ENCODE measurements at regions not wholly inside any gene's neighbourhood (a gene's known extent, or its start where the extent isn't known, plus 50 kb on each side); places are given as distances from the start of the nearest gene placed in this dataset.
"Not testable (repeated sequence)": the region's sequence is repeated elsewhere in the genome, so short reads cannot be mapped to it uniquely, and the experiment has no call there.

- FAIRE-seq; H3K36me3 ChIP-seq (ENCODE audit: control insufficient read depth in 2 of 3, insufficient read depth in 3 of 3, low read length in 3 of 3); H3K9me3 ChIP-seq (ENCODE audit: control insufficient read depth in 2 of 3, insufficient read depth in 1 of 3, low read length in 3 of 3); H3K4me3 ChIP-seq (ENCODE audit: low read length in 3 of 3); H3K27me3 ChIP-seq (ENCODE audit: control insufficient read depth, insufficient read depth, low read length); H3K9ac ChIP-seq (ENCODE audit: low read length in 3 of 3); intact Hi-C loops (cut with DNase I); H3K27ac ChIP-seq (ENCODE audit: low read depth in 2 of 2, low read length in 2 of 2); H3K4me1 ChIP-seq (ENCODE audit: control insufficient read depth in 2 of 3, insufficient read depth in 2 of 3, low read depth in 1 of 3, low read length in 3 of 3): not testable (repeated sequence)
- DNase-seq: peak in 1 of 5 donors; percentile 73
These were observed 1184.3 kb downstream of the FOXD4L5 start for GRCh38 chr9:64100571-64101155.

GRCh38 chr9:64085998-64086397, 1199.0 kb downstream of the FOXD4L5 start:
- FAIRE-seq; H3K36me3 ChIP-seq (ENCODE audit: control insufficient read depth in 2 of 3, insufficient read depth in 3 of 3, low read length in 3 of 3); H3K4me3 ChIP-seq (ENCODE audit: low read length in 3 of 3); intact Hi-C loops (cut with DNase I); H3K27me3 ChIP-seq (ENCODE audit: control insufficient read depth, insufficient read depth, low read length); H3K9me3 ChIP-seq (ENCODE audit: control insufficient read depth in 2 of 3, insufficient read depth in 1 of 3, low read length in 3 of 3); H3K9ac ChIP-seq (ENCODE audit: low read length in 3 of 3); DNase-seq; H3K27ac ChIP-seq (ENCODE audit: low read depth in 2 of 2, low read length in 2 of 2); H3K4me1 ChIP-seq (ENCODE audit: control insufficient read depth in 2 of 3, insufficient read depth in 2 of 3, low read depth in 1 of 3, low read length in 3 of 3): not testable (repeated sequence)

- H3K36me3 ChIP-seq (ENCODE audit: control insufficient read depth in 2 of 3, insufficient read depth in 3 of 3, low read length in 3 of 3); H3K27me3 ChIP-seq (ENCODE audit: control insufficient read depth, insufficient read depth, low read length); H3K4me3 ChIP-seq (ENCODE audit: low read length in 3 of 3); H3K4me1 ChIP-seq (ENCODE audit: control insufficient read depth in 2 of 3, insufficient read depth in 2 of 3, low read depth in 1 of 3, low read length in 3 of 3); intact Hi-C loops (cut with DNase I); H3K9ac ChIP-seq (ENCODE audit: low read length in 3 of 3); FAIRE-seq; H3K9me3 ChIP-seq (ENCODE audit: control insufficient read depth in 2 of 3, insufficient read depth in 1 of 3, low read length in 3 of 3); H3K27ac ChIP-seq (ENCODE audit: low read depth in 2 of 2, low read length in 2 of 2): not testable (repeated sequence)
- peak in 1 of 5 donors; percentile 60 for DNase-seq
These were observed 1213.4 kb downstream of the FOXD4L5 start for GRCh38 chr9:64071358-64072253.

- H3K4me1 ChIP-seq (ENCODE audit: control insufficient read depth in 2 of 3, insufficient read depth in 2 of 3, low read depth in 1 of 3, low read length in 3 of 3); H3K27me3 ChIP-seq (ENCODE audit: control insufficient read depth, insufficient read depth, low read length); FAIRE-seq; H3K4me3 ChIP-seq (ENCODE audit: low read length in 3 of 3); H3K27ac ChIP-seq (ENCODE audit: low read depth in 2 of 2, low read length in 2 of 2); H3K36me3 ChIP-seq (ENCODE audit: control insufficient read depth in 2 of 3, insufficient read depth in 3 of 3, low read length in 3 of 3); intact Hi-C loops (cut with DNase I); H3K9ac ChIP-seq (ENCODE audit: low read length in 3 of 3); H3K9me3 ChIP-seq (ENCODE audit: control insufficient read depth in 2 of 3, insufficient read depth in 1 of 3, low read length in 3 of 3): not testable (repeated sequence)
- peak in 1 of 5 donors; percentile 59 for DNase-seq
These were observed 1214.2 kb downstream of the FOXD4L5 start for GRCh38 chr9:64070611-64071357.

GRCh38 chr9:64070083-64070482, 1214.9 kb downstream of the FOXD4L5 start:
- H3K36me3 ChIP-seq (ENCODE audit: control insufficient read depth in 2 of 3, insufficient read depth in 3 of 3, low read length in 3 of 3); H3K4me1 ChIP-seq (ENCODE audit: control insufficient read depth in 2 of 3, insufficient read depth in 2 of 3, low read depth in 1 of 3, low read length in 3 of 3); H3K9me3 ChIP-seq (ENCODE audit: control insufficient read depth in 2 of 3, insufficient read depth in 1 of 3, low read length in 3 of 3); intact Hi-C loops (cut with DNase I); H3K9ac ChIP-seq (ENCODE audit: low read length in 3 of 3); H3K4me3 ChIP-seq (ENCODE audit: low read length in 3 of 3); FAIRE-seq; H3K27ac ChIP-seq (ENCODE audit: low read depth in 2 of 2, low read length in 2 of 2); H3K27me3 ChIP-seq (ENCODE audit: control insufficient read depth, insufficient read depth, low read length): not testable (repeated sequence)
- peak in 1 of 5 donors; percentile 48 for DNase-seq

Measured in kidney (tissue), 10 donors.